ENCODE measurements at regions not wholly inside any gene's neighbourhood (a gene's known extent, or its start where the extent isn't known, plus 50 kb on each side); places are given as distances from the start of the nearest gene placed in this dataset.
"Not testable (repeated sequence)": the region's sequence is repeated elsewhere in the genome, so short reads cannot be mapped to it uniquely, and the experiment has no call there.

GRCh38 chr1:173315296-173315695, 108.2 kb upstream of the TNFSF4 start:
- Histone ChIP-seq H3K9me3 (replicated peaks in 1 of 2; ENCODE audit: control insufficient read depth in 2 of 2, insufficient read depth in 1 of 2, low read depth in 1 of 2, low read length in 2 of 2) (peaks cover 0 to 3% of the 10 kb centered on the region in 2 donors), H3K4me3 (ENCODE audit: low read length in 2 of 2) (no peak overlapping the region), H3K79me1 (ENCODE audit: low read depth, low read length) (no peaks in the 10 kb centered on the region), H3K27ac (replicated peaks; ENCODE audit: low read length) (no peak overlapping the region), H2AFZ (ENCODE audit: low read length) (no peak overlapping the region), H4K8ac (ENCODE audit: low read depth, low read length) (no peak overlapping the region), H2BK120ac (ENCODE audit: low read depth, low read length) (no peak overlapping the region), H3K9ac (ENCODE audit: low read depth, low read length, poor library complexity) (no peak overlapping the region), H3K4me2 (ENCODE audit: insufficient read depth, low read length, poor library complexity, severe bottlenecking) (no peak overlapping the region), H2BK5ac (ENCODE audit: low read length) (no peak overlapping the region), H2BK15ac (ENCODE audit: low read length) (no peak overlapping the region), H4K91ac (ENCODE audit: low read depth, low read length, poor library complexity) (no peak overlapping the region), H2BK12ac (ENCODE audit: low read length) (no peak overlapping the region), H3K18ac (ENCODE audit: low read length) (no peak overlapping the region), H2AK5ac (ENCODE audit: low read depth, low read length) (no peak overlapping the region), H3K23ac (ENCODE audit: low read depth, low read length, poor library complexity) (no peak overlapping the region), H3K4ac (ENCODE audit: low read length) (no peak overlapping the region), H3K36me3 (replicated peaks in 1 of 2; ENCODE audit: control insufficient read depth in 2 of 2, insufficient read depth in 2 of 2, low read length in 2 of 2) (no peaks in the 10 kb centered on the region), H3K14ac (ENCODE audit: low read length) (no peak overlapping the region), H3K27me3 (ENCODE audit: control insufficient read depth in 3 of 3, insufficient read depth in 3 of 3, low read depth in 1 of 3, low read length in 3 of 3) (no peaks in the 10 kb centered on the region), H3K4me1 (ENCODE audit: control insufficient read depth in 2 of 2, insufficient read depth in 1 of 2, low read depth in 1 of 2, low read length in 2 of 2) (no peaks in the 10 kb centered on the region)
- DNase-seq (ENCODE audit: low spot score): no peak
- no CpG with 5 or more reads among the region's 3 CpGs for WGBS, 2 donors (ENCODE audit: extremely low coverage in 2 of 2, insufficient read length in 2 of 2, insufficient replicate concordance in 1 of 2)

DNA sequence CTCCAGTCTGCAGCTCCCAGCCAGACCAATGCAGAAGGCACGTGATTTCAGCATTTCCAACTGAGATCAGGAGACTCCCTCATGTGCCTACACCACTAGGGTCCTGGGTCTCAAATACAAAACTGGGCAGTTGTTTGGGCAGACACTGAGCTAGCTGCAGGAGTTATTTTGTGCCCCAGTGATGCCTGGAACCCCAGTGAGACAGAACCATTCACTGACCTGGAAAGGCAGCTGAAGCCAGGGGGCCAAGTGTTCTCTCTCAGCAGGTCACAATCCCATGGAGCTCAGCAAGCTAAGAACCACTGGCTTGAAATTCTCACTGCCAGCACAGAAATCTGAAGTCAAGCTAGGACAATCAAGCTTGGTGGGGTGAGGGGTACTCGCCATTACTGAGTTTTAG, 111.7 kb upstream of the TNFSF4 start:
- Histone ChIP-seq H3K14ac (ENCODE audit: low read length) (no peak overlapping the region), H2AFZ (ENCODE audit: low read length) (no peak overlapping the region), H3K4me2 (ENCODE audit: insufficient read depth, low read length, poor library complexity, severe bottlenecking) (no peak overlapping the region), H2AK5ac (ENCODE audit: low read depth, low read length) (no peak overlapping the region), H3K79me1 (ENCODE audit: low read depth, low read length) (no peaks in the 10 kb centered on the region), H3K4me1 (ENCODE audit: control insufficient read depth in 2 of 2, insufficient read depth in 1 of 2, low read depth in 1 of 2, low read length in 2 of 2) (no peaks in the 10 kb centered on the region), H3K23ac (ENCODE audit: low read depth, low read length, poor library complexity) (no peak overlapping the region), H2BK15ac (ENCODE audit: low read length) (no peak overlapping the region), H2BK5ac (ENCODE audit: low read length) (no peak overlapping the region), H3K9me3 (replicated peaks in 1 of 2; ENCODE audit: control insufficient read depth in 2 of 2, insufficient read depth in 1 of 2, low read depth in 1 of 2, low read length in 2 of 2) (peaks cover 0 to 3% of the 10 kb centered on the region in 2 donors), H3K4me3 (ENCODE audit: low read length in 2 of 2) (no peak overlapping the region), H3K4ac (ENCODE audit: low read length) (no peak overlapping the region), H3K27ac (replicated peaks; ENCODE audit: low read length) (no peak overlapping the region), H3K36me3 (replicated peaks in 1 of 2; ENCODE audit: control insufficient read depth in 2 of 2, insufficient read depth in 2 of 2, low read length in 2 of 2) (no peaks in the 10 kb centered on the region), H3K18ac (ENCODE audit: low read length) (no peak overlapping the region), H3K9ac (ENCODE audit: low read depth, low read length, poor library complexity) (no peak overlapping the region), H2BK12ac (ENCODE audit: low read length) (no peak overlapping the region), H2BK120ac (ENCODE audit: low read depth, low read length) (no peak overlapping the region), H4K91ac (ENCODE audit: low read depth, low read length, poor library complexity) (no peak overlapping the region), H3K27me3 (ENCODE audit: control insufficient read depth in 3 of 3, insufficient read depth in 3 of 3, low read depth in 1 of 3, low read length in 3 of 3) (no peaks in the 10 kb centered on the region), H4K8ac (ENCODE audit: low read depth, low read length) (no peak overlapping the region)
- no CpG with 5 or more reads among the region's 2 CpGs for WGBS, 2 donors (ENCODE audit: extremely low coverage in 2 of 2, insufficient read length in 2 of 2, insufficient replicate concordance in 1 of 2)
- no peak for DNase-seq (ENCODE audit: low spot score)

GRCh38 chr1:173324352-173324751, 117.2 kb upstream of the TNFSF4 start:
- not testable (repeated sequence) for H4K8ac ChIP-seq (ENCODE audit: low read depth, low read length); H3K23ac ChIP-seq (ENCODE audit: low read depth, low read length, poor library complexity); H2BK15ac ChIP-seq (ENCODE audit: low read length); H3K18ac ChIP-seq (ENCODE audit: low read length); H3K4me1 ChIP-seq (ENCODE audit: control insufficient read depth in 2 of 2, insufficient read depth in 1 of 2, low read depth in 1 of 2, low read length in 2 of 2); H3K9me3 ChIP-seq (replicated peaks in 1 of 2; ENCODE audit: control insufficient read depth in 2 of 2, insufficient read depth in 1 of 2, low read depth in 1 of 2, low read length in 2 of 2); H3K27ac ChIP-seq (replicated peaks; ENCODE audit: low read length); H2AK5ac ChIP-seq (ENCODE audit: low read depth, low read length); H2BK5ac ChIP-seq (ENCODE audit: low read length); H2BK120ac ChIP-seq (ENCODE audit: low read depth, low read length); H3K79me1 ChIP-seq (ENCODE audit: low read depth, low read length); H3K14ac ChIP-seq (ENCODE audit: low read length); DNase-seq (ENCODE audit: low spot score); H4K91ac ChIP-seq (ENCODE audit: low read depth, low read length, poor library complexity); H3K9ac ChIP-seq (ENCODE audit: low read depth, low read length, poor library complexity); H2AFZ ChIP-seq (ENCODE audit: low read length); H3K4ac ChIP-seq (ENCODE audit: low read length); H3K27me3 ChIP-seq (ENCODE audit: control insufficient read depth in 3 of 3, insufficient read depth in 3 of 3, low read depth in 1 of 3, low read length in 3 of 3); H3K4me2 ChIP-seq (ENCODE audit: insufficient read depth, low read length, poor library complexity, severe bottlenecking); H2BK12ac ChIP-seq (ENCODE audit: low read length); H3K36me3 ChIP-seq (replicated peaks in 1 of 2; ENCODE audit: control insufficient read depth in 2 of 2, insufficient read depth in 2 of 2, low read length in 2 of 2); H3K4me3 ChIP-seq (ENCODE audit: low read length in 2 of 2)
- WGBS, 2 donors (ENCODE audit: extremely low coverage in 2 of 2, insufficient read length in 2 of 2, insufficient replicate concordance in 1 of 2): no CpG with 5 or more reads among the region's 2 CpGs

GRCh38 chr1:173327987-173328386, 120.9 kb upstream of the TNFSF4 start:
- no CpG with 5 or more reads among the region's 3 CpGs for WGBS, 2 donors (ENCODE audit: extremely low coverage in 2 of 2, insufficient read length in 2 of 2, insufficient replicate concordance in 1 of 2)
- H3K36me3 ChIP-seq (replicated peaks in 1 of 2; ENCODE audit: control insufficient read depth in 2 of 2, insufficient read depth in 2 of 2, low read length in 2 of 2); H3K14ac ChIP-seq (ENCODE audit: low read length); H4K91ac ChIP-seq (ENCODE audit: low read depth, low read length, poor library complexity); H3K9ac ChIP-seq (ENCODE audit: low read depth, low read length, poor library complexity); H3K4me2 ChIP-seq (ENCODE audit: insufficient read depth, low read length, poor library complexity, severe bottlenecking); H3K18ac ChIP-seq (ENCODE audit: low read length); H3K27me3 ChIP-seq (ENCODE audit: control insufficient read depth in 3 of 3, insufficient read depth in 3 of 3, low read depth in 1 of 3, low read length in 3 of 3); H3K23ac ChIP-seq (ENCODE audit: low read depth, low read length, poor library complexity); H2BK12ac ChIP-seq (ENCODE audit: low read length); H3K4me3 ChIP-seq (ENCODE audit: low read length in 2 of 2); H3K27ac ChIP-seq (replicated peaks; ENCODE audit: low read length); H3K4ac ChIP-seq (ENCODE audit: low read length); DNase-seq (ENCODE audit: low spot score); H2BK5ac ChIP-seq (ENCODE audit: low read length); H3K4me1 ChIP-seq (ENCODE audit: control insufficient read depth in 2 of 2, insufficient read depth in 1 of 2, low read depth in 1 of 2, low read length in 2 of 2); H3K79me1 ChIP-seq (ENCODE audit: low read depth, low read length); H2AFZ ChIP-seq (ENCODE audit: low read length); H2AK5ac ChIP-seq (ENCODE audit: low read depth, low read length); H2BK120ac ChIP-seq (ENCODE audit: low read depth, low read length); H4K8ac ChIP-seq (ENCODE audit: low read depth, low read length); H3K9me3 ChIP-seq (replicated peaks in 1 of 2; ENCODE audit: control insufficient read depth in 2 of 2, insufficient read depth in 1 of 2, low read depth in 1 of 2, low read length in 2 of 2); H2BK15ac ChIP-seq (ENCODE audit: low read length): not testable (repeated sequence)

All from neuronal stem cell (in vitro differentiated cells).